ENCODE measurements at regions not wholly inside any gene's neighbourhood (a gene's known extent, or its start where the extent isn't known, plus 50 kb on each side); places are given as distances from the start of the nearest gene placed in this dataset.
"Not testable (repeated sequence)": the region's sequence is repeated elsewhere in the genome, so short reads cannot be mapped to it uniquely, and the experiment has no call there.

DNA sequence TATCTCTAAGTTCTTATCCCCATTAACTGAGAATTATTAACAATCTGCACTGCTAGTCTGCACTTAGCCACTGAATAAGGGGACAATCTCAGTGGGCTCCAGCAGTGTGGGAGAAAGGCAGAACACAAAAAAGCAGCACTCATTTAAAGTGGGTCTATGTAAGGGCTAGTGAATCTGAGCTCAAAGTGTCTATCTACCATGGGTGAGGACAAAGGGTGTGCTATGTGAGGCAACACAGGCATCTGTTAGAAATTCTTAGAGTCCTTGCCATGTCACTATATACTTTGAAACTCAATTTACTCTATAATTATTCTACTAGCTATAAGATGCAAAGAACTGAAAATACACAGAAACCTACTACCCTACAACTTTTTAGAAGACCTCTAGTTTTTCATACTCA is 135.8 kb upstream of the TMEM168 start:
- Mint-ChIP-seq H3K4me3 (no peak overlapping the region), H3K4me1 (peaks cover 26% of the 10 kb centered on the region), H3K9me3 (no peaks in the 10 kb centered on the region), H3K27ac (no peak overlapping the region), H3K36me3 (peaks cover 12% of the 10 kb centered on the region), H3K27me3 (no peaks in the 10 kb centered on the region)
- ATAC-seq: no peak

DNA sequence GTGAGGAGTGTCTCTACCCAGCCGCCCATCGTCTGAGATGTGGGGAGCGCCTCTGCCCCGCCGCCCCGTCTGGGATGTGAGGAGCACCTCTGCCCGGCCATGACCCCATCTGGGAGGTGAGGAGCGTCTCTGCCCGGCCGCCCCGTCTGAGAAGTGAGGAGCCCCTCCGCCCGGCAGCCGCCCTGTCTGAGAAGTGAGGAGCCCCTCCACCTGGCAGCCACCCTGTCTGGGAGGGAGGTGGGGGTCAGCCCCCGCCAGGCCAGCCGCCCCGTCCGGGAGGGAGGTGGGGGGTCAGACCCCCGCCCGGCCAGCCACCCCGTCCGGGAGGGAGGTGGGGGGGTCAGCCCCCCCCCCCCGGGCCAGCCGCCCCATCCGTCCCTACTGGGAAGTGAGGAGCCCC is 132.4 kb upstream of the TMEM168 start:
- not testable (repeated sequence) for H3K9me3 Mint-ChIP-seq, H3K27ac Mint-ChIP-seq, H3K36me3 Mint-ChIP-seq, ATAC-seq, H3K4me3 Mint-ChIP-seq, H3K4me1 Mint-ChIP-seq, H3K27me3 Mint-ChIP-seq

- H3K36me3 Mint-ChIP-seq: peaks cover 34% of the 10 kb centered on the region
- not testable (repeated sequence) for H3K9me3 Mint-ChIP-seq, H3K4me1 Mint-ChIP-seq, ATAC-seq, H3K27ac Mint-ChIP-seq, H3K27me3 Mint-ChIP-seq, H3K4me3 Mint-ChIP-seq
Measured at GRCh38 chr7:112916431-112916830, 126.2 kb upstream of the TMEM168 start.

GRCh38 chr7:112908086-112908485 is 117.9 kb upstream of the TMEM168 start:
- Mint-ChIP-seq H3K36me3 (peaks cover 70% of the 10 kb centered on the region), H3K27ac (no peak overlapping the region), H3K9me3 (peaks cover 13% of the 10 kb centered on the region), H3K4me1 (peaks cover 16% of the 10 kb centered on the region), H3K4me3 (no peak overlapping the region), H3K27me3 (no peaks in the 10 kb centered on the region)
- no peak for ATAC-seq

DNA sequence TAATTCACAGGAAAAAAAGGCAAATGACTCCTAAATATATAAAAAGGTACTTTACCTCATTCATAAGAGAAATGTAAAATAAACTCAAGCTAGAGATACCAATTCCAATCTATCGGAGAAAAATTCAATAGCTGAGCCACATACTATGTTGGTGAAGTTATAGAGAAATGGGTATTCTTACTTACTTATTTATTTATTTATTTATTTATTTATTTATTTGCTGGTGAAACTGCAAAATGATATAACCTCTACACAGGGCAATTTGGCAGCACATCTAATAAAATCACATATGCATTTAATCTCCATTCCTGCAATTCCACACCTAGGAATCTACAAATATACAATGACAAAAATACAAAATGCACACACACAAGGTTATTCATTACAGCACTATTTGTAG is 117.5 kb upstream of the TMEM168 start:
- H3K27me3 Mint-ChIP-seq: no peaks in the 10 kb centered on the region
- no peak overlapping the region for H3K27ac Mint-ChIP-seq
- peaks cover 16% of the 10 kb centered on the region for H3K4me1 Mint-ChIP-seq
- H3K4me3 Mint-ChIP-seq: no peak overlapping the region
- H3K9me3 Mint-ChIP-seq: peaks cover 11% of the 10 kb centered on the region
- peaks cover 66% of the 10 kb centered on the region for H3K36me3 Mint-ChIP-seq
- ATAC-seq: no peak

- H3K4me1 Mint-ChIP-seq: peaks cover 16% of the 10 kb centered on the region
- H3K36me3 Mint-ChIP-seq: peaks cover 52% of the 10 kb centered on the region
Measured at GRCh38 chr7:112905950-112906349, 115.8 kb upstream of the TMEM168 start.

GRCh38 chr7:112905413-112905812 is 115.2 kb upstream of the TMEM168 start:
- Mint-ChIP-seq H3K36me3 (peaks cover 51% of the 10 kb centered on the region), H3K27ac (no peak overlapping the region), H3K27me3 (no peaks in the 10 kb centered on the region), H3K4me1 (peaks cover 16% of the 10 kb centered on the region), H3K9me3 (peaks cover 11% of the 10 kb centered on the region), H3K4me3 (no peak overlapping the region)
- no peak for ATAC-seq

More at GRCh38 chr7:112905950-112906349, 115.8 kb upstream of the TMEM168 start:
- Mint-ChIP-seq H3K9me3 (peaks cover 11% of the 10 kb centered on the region), H3K4me3 (no peak overlapping the region), H3K27ac (no peak overlapping the region), H3K27me3 (no peaks in the 10 kb centered on the region)
- ATAC-seq: no peak

DNA sequence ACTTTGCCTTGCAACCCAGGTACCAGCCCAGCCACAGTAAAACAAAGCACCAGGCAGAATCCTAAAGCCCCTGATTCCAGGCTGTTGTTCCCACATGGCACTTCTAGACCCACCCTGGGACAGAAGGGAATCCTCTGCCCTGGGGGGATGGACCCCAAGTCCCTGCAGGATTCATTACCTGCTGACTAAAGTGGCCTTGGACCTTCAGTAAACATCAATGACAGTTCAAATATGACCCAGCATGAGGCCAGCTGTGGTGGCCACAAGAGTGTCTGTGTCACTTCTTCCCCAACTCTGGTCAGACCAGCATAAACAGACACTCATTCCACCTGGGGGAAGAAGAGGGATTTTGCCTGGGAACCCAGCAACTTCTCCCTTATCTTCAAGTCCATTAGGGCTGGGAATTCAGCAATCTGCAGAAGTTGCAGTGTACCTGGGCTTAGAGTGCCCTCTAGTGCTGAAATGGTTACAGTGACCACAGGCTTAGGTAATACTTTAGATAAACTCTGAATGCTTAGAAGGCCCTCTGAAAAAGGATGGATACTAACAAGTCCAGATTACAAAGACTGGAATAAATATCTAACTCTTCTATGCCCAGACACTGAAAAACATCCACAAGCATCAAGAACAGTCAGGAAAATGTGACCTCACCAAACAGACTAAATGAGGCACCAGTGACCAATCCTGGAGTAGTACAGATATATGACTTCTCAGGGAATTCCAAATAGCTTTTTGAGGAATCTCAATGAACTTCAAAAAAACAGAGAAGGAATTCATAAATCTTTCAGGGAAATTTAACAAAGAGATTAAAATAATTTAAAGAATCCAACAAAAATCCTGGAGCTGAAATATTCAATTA is 108.5 kb upstream of the TMEM168 start:
- H3K4me3 Mint-ChIP-seq: no peak overlapping the region
- no peaks in the 10 kb centered on the region for H3K27me3 Mint-ChIP-seq
- H3K4me1 Mint-ChIP-seq: peaks cover 10% of the 10 kb centered on the region
- peaks cover 26% of the 10 kb centered on the region for H3K36me3 Mint-ChIP-seq
- ATAC-seq: no peak
- H3K27ac Mint-ChIP-seq: no peak overlapping the region
- no peaks in the 10 kb centered on the region for H3K9me3 Mint-ChIP-seq

GRCh38 chr7:112897839-112898431 is 107.7 kb upstream of the TMEM168 start:
- Mint-ChIP-seq H3K36me3 (peaks cover 26% of the 10 kb centered on the region), H3K27ac (no peak overlapping the region), H3K9me3 (no peaks in the 10 kb centered on the region), H3K4me1 (peaks cover 5% of the 10 kb centered on the region), H3K27me3 (no peaks in the 10 kb centered on the region), H3K4me3 (no peak overlapping the region)
- ATAC-seq: no peak

GRCh38 chr7:112896026-112896601 is 105.9 kb upstream of the TMEM168 start:
- peaks cover 5% of the 10 kb centered on the region for H3K4me1 Mint-ChIP-seq
- H3K4me3 Mint-ChIP-seq: no peak overlapping the region
- H3K36me3 Mint-ChIP-seq: peaks cover 32% of the 10 kb centered on the region
- no peaks in the 10 kb centered on the region for H3K9me3 Mint-ChIP-seq
- no peak for ATAC-seq
- no peaks in the 10 kb centered on the region for H3K27me3 Mint-ChIP-seq
- H3K27ac Mint-ChIP-seq: no peak overlapping the region

GRCh38 chr7:112892263-112892662 is 102.1 kb upstream of the TMEM168 start:
- Mint-ChIP-seq H3K27ac (no peak overlapping the region), H3K9me3 (no peaks in the 10 kb centered on the region), H3K36me3 (peaks cover 21% of the 10 kb centered on the region), H3K4me3 (no peak overlapping the region), H3K4me1 (peaks cover 11% of the 10 kb centered on the region), H3K27me3 (no peaks in the 10 kb centered on the region)
- ATAC-seq: no peak

DNA sequence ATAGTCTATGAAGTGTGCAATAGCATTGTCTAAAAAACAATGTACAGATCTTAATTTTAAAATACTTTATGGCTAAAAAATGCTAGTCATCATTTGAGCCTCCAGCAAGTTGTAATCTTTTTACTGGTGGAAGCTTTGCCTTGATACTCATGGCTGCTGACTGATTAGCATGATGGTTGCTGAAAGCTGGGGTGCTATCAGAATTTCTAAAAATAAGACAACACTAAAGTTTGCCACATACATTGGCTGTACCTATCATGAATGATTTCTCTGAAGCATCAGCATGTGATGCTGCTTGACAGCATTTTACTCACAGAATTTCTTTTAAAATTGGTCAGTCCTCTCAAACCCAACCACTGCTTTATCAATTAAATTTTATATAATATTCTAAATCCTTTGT is 101.5 kb upstream of the TMEM168 start:
- Mint-ChIP-seq H3K36me3 (peaks cover 21% of the 10 kb centered on the region), H3K4me3 (no peak overlapping the region), H3K27ac (no peak overlapping the region)

DNA sequence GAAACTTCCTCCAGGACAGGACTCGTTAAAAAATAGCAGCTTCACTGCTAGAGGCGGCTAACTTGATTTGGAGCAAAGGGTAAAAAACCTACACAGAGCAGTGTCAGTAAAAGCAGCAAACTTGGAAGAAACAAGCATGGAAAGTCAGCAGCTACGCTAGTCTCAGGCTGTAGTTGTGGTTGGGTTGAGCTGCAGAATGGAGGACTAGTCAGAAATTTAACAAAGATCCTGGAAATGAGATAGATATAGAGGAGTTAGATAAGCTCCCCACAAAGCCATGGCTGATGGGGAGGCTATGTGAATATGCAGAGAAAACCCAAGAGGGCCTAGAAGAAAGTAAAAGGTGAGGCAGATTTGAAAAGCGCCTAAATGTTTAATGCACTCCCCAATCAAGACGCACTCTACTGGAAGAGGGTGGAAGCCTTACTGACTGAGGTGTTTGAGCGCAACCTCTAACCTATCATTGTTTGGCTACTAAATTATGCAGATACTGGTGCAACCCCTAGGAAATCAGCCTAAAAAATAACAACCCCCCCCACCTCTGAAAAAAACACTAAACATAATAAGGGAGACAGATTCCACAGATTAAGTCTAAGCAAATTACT is 99.7 kb upstream of the TMEM168 start:
- no peak overlapping the region for H3K27ac Mint-ChIP-seq
- ATAC-seq: no peak
- H3K4me3 Mint-ChIP-seq: no peak overlapping the region
- H3K4me1 Mint-ChIP-seq: peaks cover 11% of the 10 kb centered on the region
- no peaks in the 10 kb centered on the region for H3K27me3 Mint-ChIP-seq
- peaks cover 33% of the 10 kb centered on the region for H3K36me3 Mint-ChIP-seq
- H3K9me3 Mint-ChIP-seq: peaks cover 4% of the 10 kb centered on the region

More for the DNA sequence above, 101.5 kb upstream of the TMEM168 start:
- no peak for ATAC-seq
- Mint-ChIP-seq H3K27me3 (no peaks in the 10 kb centered on the region), H3K9me3 (no peaks in the 10 kb centered on the region), H3K4me1 (peaks cover 11% of the 10 kb centered on the region)

GRCh38 chr7:112889268-112889667 is 99.1 kb upstream of the TMEM168 start:
- Mint-ChIP-seq H3K36me3 (peaks cover 36% of the 10 kb centered on the region), H3K27ac (no peak overlapping the region)

GRCh38 chr7:112888781-112889180 is 98.6 kb upstream of the TMEM168 start:
- H3K27me3 Mint-ChIP-seq: no peaks in the 10 kb centered on the region
- peaks cover 8% of the 10 kb centered on the region for H3K9me3 Mint-ChIP-seq
- ATAC-seq: no peak
- H3K27ac Mint-ChIP-seq: no peak overlapping the region
- peaks cover 11% of the 10 kb centered on the region for H3K4me1 Mint-ChIP-seq
- no peak overlapping the region for H3K4me3 Mint-ChIP-seq
- peaks cover 36% of the 10 kb centered on the region for H3K36me3 Mint-ChIP-seq

More at GRCh38 chr7:112889268-112889667, 99.1 kb upstream of the TMEM168 start:
- H3K4me3 Mint-ChIP-seq: no peak overlapping the region
- H3K4me1 Mint-ChIP-seq: peaks cover 11% of the 10 kb centered on the region
- no peak for ATAC-seq
- H3K9me3 Mint-ChIP-seq: peaks cover 4% of the 10 kb centered on the region
- no peaks in the 10 kb centered on the region for H3K27me3 Mint-ChIP-seq

Measured in stimulated activated memory B cell treated with anti-CD40 and anti-IgM and Interleukin-4, amounts not matched to agents 10 μg/mL and 1 μg/mL and 100 μg/mL, for 72 hours (primary cell).